ENCODE measurements at regions not wholly inside any gene's neighbourhood (a gene's known extent, or its start where the extent isn't known, plus 50 kb on each side); places are given as distances from the start of the nearest gene placed in this dataset.

GRCh38 chr3:71998995-71999673 is 214.2 kb upstream of the PROK2 start:
- H3K27me3 Mint-ChIP-seq (ENCODE audit: low read depth) = no peaks in the 10 kb centered on the region
- no peaks in the 10 kb centered on the region for H3K9me3 Mint-ChIP-seq
- peak; percentile 40 for DNase-seq (ENCODE audit: low spot score)
- H3K4me3 Mint-ChIP-seq = no peak overlapping the region
- H3K27ac Mint-ChIP-seq = no peak overlapping the region
- H3K36me3 Mint-ChIP-seq (ENCODE audit: low read depth) = no peaks in the 10 kb centered on the region
- peaks cover 10% of the 10 kb centered on the region for H3K4me1 Mint-ChIP-seq (ENCODE audit: low read depth)

GRCh38 chr3:71997066-71997653 is 212.2 kb upstream of the PROK2 start:
- Mint-ChIP-seq H3K36me3 (ENCODE audit: low read depth) (no peaks in the 10 kb centered on the region), H3K27ac (no peak overlapping the region), H3K9me3 (no peaks in the 10 kb centered on the region), H3K4me3 (no peak overlapping the region), H3K27me3 (ENCODE audit: low read depth) (no peaks in the 10 kb centered on the region), H3K4me1 (ENCODE audit: low read depth) (peaks cover 12% of the 10 kb centered on the region)
- no peak for DNase-seq (ENCODE audit: low spot score)

- no peak for DNase-seq (ENCODE audit: low spot score)
- peaks cover 12% of the 10 kb centered on the region for H3K4me1 Mint-ChIP-seq (ENCODE audit: low read depth)
- H3K9me3 Mint-ChIP-seq = peaks cover 6% of the 10 kb centered on the region
These were observed 210.0 kb upstream of the PROK2 start for GRCh38 chr3:71994906-71995305.

GRCh38 chr3:71994203-71994602 is 209.3 kb upstream of the PROK2 start:
- Mint-ChIP-seq H3K27me3 (ENCODE audit: low read depth) (no peaks in the 10 kb centered on the region), H3K27ac (no peak overlapping the region), H3K4me1 (ENCODE audit: low read depth) (peaks cover 12% of the 10 kb centered on the region), H3K9me3 (peaks cover 6% of the 10 kb centered on the region), H3K36me3 (ENCODE audit: low read depth) (no peaks in the 10 kb centered on the region), H3K4me3 (no peak overlapping the region)
- DNase-seq (ENCODE audit: low spot score) = no peak

More at GRCh38 chr3:71994906-71995305, 210.0 kb upstream of the PROK2 start:
- no peaks in the 10 kb centered on the region for H3K36me3 Mint-ChIP-seq (ENCODE audit: low read depth)
- H3K27me3 Mint-ChIP-seq (ENCODE audit: low read depth) = no peaks in the 10 kb centered on the region
- H3K27ac Mint-ChIP-seq = no peak overlapping the region
- no peak overlapping the region for H3K4me3 Mint-ChIP-seq

GRCh38 chr3:71991681-71992080 is 206.7 kb upstream of the PROK2 start:
- Mint-ChIP-seq H3K36me3 (ENCODE audit: low read depth) (no peaks in the 10 kb centered on the region), H3K4me1 (ENCODE audit: low read depth) (peaks cover 14% of the 10 kb centered on the region), H3K27ac (no peak overlapping the region), H3K27me3 (ENCODE audit: low read depth) (no peaks in the 10 kb centered on the region), H3K4me3 (no peak overlapping the region), H3K9me3 (peaks cover 6% of the 10 kb centered on the region)
- DNase-seq (ENCODE audit: low spot score) = no peak

GRCh38 chr3:71991046-71991445 is 206.1 kb upstream of the PROK2 start:
- Mint-ChIP-seq H3K4me3 (no peak overlapping the region), H3K36me3 (ENCODE audit: low read depth) (no peaks in the 10 kb centered on the region), H3K9me3 (peaks cover 6% of the 10 kb centered on the region), H3K27ac (no peak overlapping the region), H3K4me1 (ENCODE audit: low read depth) (peaks cover 14% of the 10 kb centered on the region), H3K27me3 (ENCODE audit: low read depth) (no peaks in the 10 kb centered on the region)
- DNase-seq (ENCODE audit: low spot score) = no peak

GRCh38 chr3:71990545-71990944 is 205.6 kb upstream of the PROK2 start:
- H3K4me1 Mint-ChIP-seq (ENCODE audit: low read depth) = peaks cover 16% of the 10 kb centered on the region
- H3K27me3 Mint-ChIP-seq (ENCODE audit: low read depth) = no peaks in the 10 kb centered on the region
- H3K9me3 Mint-ChIP-seq = peaks cover 6% of the 10 kb centered on the region
- no peaks in the 10 kb centered on the region for H3K36me3 Mint-ChIP-seq (ENCODE audit: low read depth)
- H3K27ac Mint-ChIP-seq = no peak overlapping the region
- no peak overlapping the region for H3K4me3 Mint-ChIP-seq
- DNase-seq (ENCODE audit: low spot score) = no peak

- H3K9me3 Mint-ChIP-seq = peaks cover 6% of the 10 kb centered on the region
- no peak overlapping the region for H3K27ac Mint-ChIP-seq
- H3K4me3 Mint-ChIP-seq = no peak overlapping the region
- no peak for DNase-seq (ENCODE audit: low spot score)
- H3K4me1 Mint-ChIP-seq (ENCODE audit: low read depth) = peaks cover 18% of the 10 kb centered on the region
- no peaks in the 10 kb centered on the region for H3K36me3 Mint-ChIP-seq (ENCODE audit: low read depth)
- H3K27me3 Mint-ChIP-seq (ENCODE audit: low read depth) = no peaks in the 10 kb centered on the region
These were observed 204.2 kb upstream of the PROK2 start for GRCh38 chr3:71989165-71989564.

- peaks cover 4% of the 10 kb centered on the region for H3K36me3 Mint-ChIP-seq (ENCODE audit: low read depth)
- peaks cover 6% of the 10 kb centered on the region for H3K9me3 Mint-ChIP-seq
- H3K4me3 Mint-ChIP-seq = no peak overlapping the region
- peaks cover 23% of the 10 kb centered on the region for H3K4me1 Mint-ChIP-seq (ENCODE audit: low read depth)
- no peaks in the 10 kb centered on the region for H3K27me3 Mint-ChIP-seq (ENCODE audit: low read depth)
- no peak for DNase-seq (ENCODE audit: low spot score)
- no peak overlapping the region for H3K27ac Mint-ChIP-seq
These were observed 202.9 kb upstream of the PROK2 start for GRCh38 chr3:71987828-71988227.

- Mint-ChIP-seq H3K36me3 (ENCODE audit: low read depth) (peaks cover 4% of the 10 kb centered on the region), H3K4me3 (no peak overlapping the region), H3K27me3 (ENCODE audit: low read depth) (no peaks in the 10 kb centered on the region), H3K4me1 (ENCODE audit: low read depth) (peaks cover 28% of the 10 kb centered on the region), H3K27ac (no peak overlapping the region), H3K9me3 (peaks cover 6% of the 10 kb centered on the region)
- no peak for DNase-seq (ENCODE audit: low spot score)
These were observed 202.3 kb upstream of the PROK2 start for GRCh38 chr3:71987089-71987735.

- Mint-ChIP-seq H3K4me1 (ENCODE audit: low read depth) (peaks cover 30% of the 10 kb centered on the region), H3K27ac (no peak overlapping the region), H3K9me3 (peaks cover 6% of the 10 kb centered on the region), H3K4me3 (no peak overlapping the region), H3K36me3 (ENCODE audit: low read depth) (peaks cover 4% of the 10 kb centered on the region), H3K27me3 (ENCODE audit: low read depth) (no peaks in the 10 kb centered on the region)
- no peak for DNase-seq (ENCODE audit: low spot score)
These were observed 201.7 kb upstream of the PROK2 start for GRCh38 chr3:71986606-71987005.

- H3K4me1 Mint-ChIP-seq (ENCODE audit: low read depth) = peaks cover 39% of the 10 kb centered on the region
- no peaks in the 10 kb centered on the region for H3K27me3 Mint-ChIP-seq (ENCODE audit: low read depth)
- peak overlapping the region; percentile 81 for H3K27ac Mint-ChIP-seq
- DNase-seq (ENCODE audit: low spot score) = peak; percentile 46
- H3K36me3 Mint-ChIP-seq (ENCODE audit: low read depth) = peaks cover 4% of the 10 kb centered on the region
- H3K9me3 Mint-ChIP-seq = no peaks in the 10 kb centered on the region
- peak overlapping the region; percentile 53 for H3K4me3 Mint-ChIP-seq
These were observed 200.1 kb upstream of the PROK2 start for GRCh38 chr3:71984843-71985613.

GRCh38 chr3:71983694-71984093 is 198.7 kb upstream of the PROK2 start:
- Mint-ChIP-seq H3K36me3 (ENCODE audit: low read depth) (peaks cover 4% of the 10 kb centered on the region), H3K4me3 (peak overlapping the region; percentile 28), H3K27me3 (ENCODE audit: low read depth) (no peaks in the 10 kb centered on the region), H3K9me3 (no peaks in the 10 kb centered on the region), H3K4me1 (ENCODE audit: low read depth) (peaks cover 47% of the 10 kb centered on the region), H3K27ac (peak overlapping the region; percentile 27)
- no peak for DNase-seq (ENCODE audit: low spot score)
